ENCODE measurements at regions not wholly inside any gene's neighbourhood (a gene's known extent, or its start where the extent isn't known, plus 50 kb on each side); places are given as distances from the start of the nearest gene placed in this dataset.

DNA sequence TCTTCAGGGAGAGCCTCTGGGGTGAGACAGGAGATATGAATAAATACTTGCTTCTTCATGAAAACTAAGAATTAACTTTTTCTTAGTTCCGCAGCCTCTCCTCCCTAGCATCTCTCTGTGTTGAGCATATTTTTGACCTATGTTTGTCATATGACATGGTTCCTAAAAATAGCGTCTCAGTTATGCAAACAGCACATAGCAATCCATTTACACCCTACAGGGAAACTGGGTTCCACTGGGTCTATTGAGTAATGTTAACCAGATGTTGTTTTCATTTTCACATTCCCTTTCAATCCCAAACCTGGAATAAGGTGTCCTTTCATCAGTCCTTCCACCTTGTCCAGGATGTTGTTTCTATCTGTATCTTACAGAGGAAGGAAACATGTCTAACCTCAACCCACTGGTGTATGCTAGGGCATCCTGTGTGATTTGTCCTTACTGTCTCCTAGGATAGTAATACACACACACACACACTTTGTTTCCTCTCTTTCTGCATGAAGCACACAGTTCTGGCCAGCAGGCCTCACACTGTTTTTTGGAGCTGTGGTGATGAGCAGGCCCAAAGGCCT, 1543.5 kb downstream of the AACS start:
- no peak for TF ChIP-seq CTCF (IDR thresholded peaks at IDR 0.05; ENCODE audit: insufficient read depth, low read length, poor library complexity, severe bottlenecking)
- TF ChIP-seq EZH2phosphoT487 (conservative IDR thresholded peaks at IDR 0.05; ENCODE audit: low read length) = no peak
